ENCODE measurements at regions not wholly inside any gene's neighbourhood (a gene's known extent, or its start where the extent isn't known, plus 50 kb on each side); places are given as distances from the start of the nearest gene placed in this dataset.
"Not testable (repeated sequence)": the region's sequence is repeated elsewhere in the genome, so short reads cannot be mapped to it uniquely, and the experiment has no call there.

DNA sequence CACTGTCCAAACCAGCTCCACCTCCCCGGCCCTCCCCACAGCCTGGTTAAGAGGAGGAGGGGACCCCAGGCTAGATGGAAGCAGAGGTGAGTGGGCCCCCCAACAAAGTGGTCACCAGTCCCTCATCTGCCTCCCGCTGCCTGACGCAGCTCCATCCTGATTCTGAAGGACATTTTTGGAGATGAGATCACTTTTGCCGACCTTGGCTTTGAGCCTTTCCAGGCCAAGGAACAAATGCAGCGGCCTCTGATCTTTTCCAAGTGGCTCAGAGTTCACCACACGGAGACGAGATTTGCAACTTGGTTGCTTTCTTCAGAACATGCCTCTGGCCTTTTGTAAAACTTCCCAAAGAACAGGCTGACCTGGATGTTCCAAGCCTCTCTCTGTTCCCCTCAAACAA, 223.1 kb downstream of the NPHP4 start:
- Histone ChIP-seq H3K36me3 (no peaks in the 10 kb centered on the region), H3K4me1 (no peaks in the 10 kb centered on the region), H3K27me3 (peaks cover 0 to 50% of the 10 kb centered on the region in 2 donors), H3K9me3 (no peaks in the 10 kb centered on the region), H3K4me3 (no peak overlapping the region), H3K27ac (peak overlapping the region in 1 of 2 donors; percentile 32)
- intact Hi-C loops (cut with DNase I; ENCODE audit: low total_unique reads): no loop called here
- DNase-seq (ENCODE audit: low spot score in 2 of 2): no peak
- no peak for TF ChIP-seq POLR2AphosphoS5 (IDR thresholded peaks at IDR 0.05)
- no peak for TF ChIP-seq POLR2A (IDR thresholded peaks at IDR 0.05)
- TF ChIP-seq, protein P1, sequence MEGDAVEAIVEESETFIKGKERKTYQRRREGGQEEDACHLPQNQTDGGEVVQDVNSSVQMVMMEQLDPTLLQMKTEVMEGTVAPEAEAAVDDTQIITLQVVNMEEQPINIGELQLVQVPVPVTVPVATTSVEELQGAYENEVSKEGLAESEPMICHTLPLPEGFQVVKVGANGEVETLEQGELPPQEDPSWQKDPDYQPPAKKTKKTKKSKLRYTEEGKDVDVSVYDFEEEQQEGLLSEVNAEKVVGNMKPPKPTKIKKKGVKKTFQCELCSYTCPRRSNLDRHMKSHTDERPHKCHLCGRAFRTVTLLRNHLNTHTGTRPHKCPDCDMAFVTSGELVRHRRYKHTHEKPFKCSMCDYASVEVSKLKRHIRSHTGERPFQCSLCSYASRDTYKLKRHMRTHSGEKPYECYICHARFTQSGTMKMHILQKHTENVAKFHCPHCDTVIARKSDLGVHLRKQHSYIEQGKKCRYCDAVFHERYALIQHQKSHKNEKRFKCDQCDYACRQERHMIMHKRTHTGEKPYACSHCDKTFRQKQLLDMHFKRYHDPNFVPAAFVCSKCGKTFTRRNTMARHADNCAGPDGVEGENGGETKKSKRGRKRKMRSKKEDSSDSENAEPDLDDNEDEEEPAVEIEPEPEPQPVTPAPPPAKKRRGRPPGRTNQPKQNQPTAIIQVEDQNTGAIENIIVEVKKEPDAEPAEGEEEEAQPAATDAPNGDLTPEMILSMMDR (IDR thresholded peaks at IDR 0.05): no peak

DNA sequence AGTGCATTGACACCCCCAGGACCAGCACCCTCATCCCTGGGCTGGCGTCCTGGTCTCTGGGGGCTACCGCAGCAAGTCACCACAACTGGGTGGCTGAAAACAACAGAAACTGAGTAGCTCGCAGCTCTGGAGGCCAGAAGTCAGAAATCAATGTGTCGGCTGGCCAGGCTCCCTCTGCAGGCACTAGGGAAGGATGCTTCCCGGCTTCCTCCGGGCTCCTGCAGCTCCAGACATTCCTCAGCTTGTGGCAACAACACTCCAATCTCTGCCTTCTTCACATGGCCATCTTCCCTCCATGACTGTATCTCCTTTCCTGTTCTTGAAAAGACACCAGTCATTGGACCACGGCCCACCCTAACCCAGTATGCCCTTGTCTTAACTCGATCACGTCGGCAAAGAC, 224.2 kb downstream of the NPHP4 start:
- Histone ChIP-seq H3K27ac (no peak overlapping the region), H3K27me3 (peaks cover 0 to 55% of the 10 kb centered on the region in 2 donors), H3K4me3 (no peak overlapping the region), H3K36me3 (no peaks in the 10 kb centered on the region), H3K9me3 (peaks cover 0 to 8% of the 10 kb centered on the region in 2 donors), H3K4me1 (no peaks in the 10 kb centered on the region)
- no peak for TF ChIP-seq POLR2A (IDR thresholded peaks at IDR 0.05)
- TF ChIP-seq, protein P1 (IDR thresholded peaks at IDR 0.05): no peak
- no peak for TF ChIP-seq POLR2AphosphoS5 (IDR thresholded peaks at IDR 0.05)
- no peak for DNase-seq (ENCODE audit: low spot score in 2 of 2)
- intact Hi-C loops (cut with DNase I; ENCODE audit: low total_unique reads): no loop called here

DNA sequence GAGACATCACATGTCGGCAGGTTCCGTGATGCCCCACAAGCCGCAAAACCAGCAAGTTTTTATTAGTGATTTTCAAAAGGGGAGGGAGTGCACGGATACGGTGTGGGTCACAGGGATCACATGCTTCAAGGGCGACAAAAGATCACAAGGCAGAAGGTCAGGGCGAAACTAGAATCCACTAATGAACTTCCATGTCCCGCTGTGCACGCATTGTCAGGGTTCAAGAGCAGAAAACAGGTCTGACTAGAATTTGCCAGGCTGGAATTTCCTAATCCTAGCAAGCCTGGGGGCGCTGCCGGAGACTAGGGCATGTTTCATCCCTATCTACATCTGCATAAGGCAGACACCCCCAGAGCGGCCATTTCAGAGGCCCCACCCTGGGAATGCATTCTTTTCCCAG, 225.2 kb downstream of the NPHP4 start:
- H3K27ac ChIP-seq; H3K4me3 ChIP-seq; H3K9me3 ChIP-seq; DNase-seq (ENCODE audit: low spot score in 2 of 2); intact Hi-C loops (cut with DNase I; ENCODE audit: low total_unique reads); H3K4me1 ChIP-seq; H3K36me3 ChIP-seq: not testable (repeated sequence)
- peaks cover 0 to 55% of the 10 kb centered on the region in 2 donors for H3K27me3 ChIP-seq

DNA sequence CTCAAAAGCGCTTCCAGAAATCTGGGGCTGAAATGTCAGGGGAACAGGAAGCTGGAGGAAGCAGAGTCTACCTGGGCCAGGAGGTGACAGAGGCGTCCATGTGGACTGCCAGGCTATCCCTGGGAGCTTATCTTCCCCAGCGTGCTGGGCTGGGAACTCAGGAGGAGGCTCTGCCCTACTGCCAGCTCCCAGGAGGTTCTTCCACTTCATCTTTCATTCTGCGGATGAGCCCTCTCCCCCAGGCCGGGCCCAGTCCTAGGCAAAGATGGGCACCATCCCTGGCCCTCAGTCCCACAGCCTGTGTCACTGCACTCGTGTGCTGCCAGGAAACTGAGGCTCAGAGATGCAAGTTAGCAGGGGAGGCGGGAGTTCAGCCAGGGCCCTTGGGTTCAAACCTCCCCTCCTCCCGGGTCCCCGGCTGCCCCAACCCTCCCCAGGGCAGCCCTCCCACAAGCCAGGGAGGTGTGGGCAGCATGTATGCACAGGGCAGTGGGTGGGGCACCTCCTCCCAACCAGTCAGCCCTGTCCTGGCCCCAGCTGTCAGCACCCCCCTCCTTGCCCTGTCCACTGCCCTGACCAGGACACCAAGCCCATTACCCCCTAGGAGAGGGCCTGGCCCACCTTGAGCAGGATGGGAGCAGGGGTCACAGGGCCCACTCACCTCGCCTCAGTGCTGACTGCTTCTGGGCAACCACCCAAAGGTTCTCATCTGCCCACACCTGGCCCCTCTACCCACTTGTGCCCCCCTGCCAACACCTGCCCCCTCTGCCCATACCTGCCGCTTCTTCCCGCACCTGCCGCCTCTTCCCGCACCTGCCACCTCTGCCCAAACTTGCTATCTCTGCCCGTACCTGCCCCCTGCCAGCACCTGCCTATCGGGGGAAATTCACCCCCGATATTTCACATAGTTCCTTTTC, 226.0 kb downstream of the NPHP4 start:
- Histone ChIP-seq H3K9me3 (peaks cover 0 to 8% of the 10 kb centered on the region in 2 donors), H3K27me3 (peaks cover 0 to 55% of the 10 kb centered on the region in 2 donors), H3K4me1 (no peaks in the 10 kb centered on the region), H3K27ac (no peak overlapping the region), H3K4me3 (no peak overlapping the region), H3K36me3 (no peaks in the 10 kb centered on the region)
- no peak for DNase-seq (ENCODE audit: low spot score in 2 of 2)
- intact Hi-C loops (cut with DNase I; ENCODE audit: low total_unique reads): no loop called here
- TF ChIP-seq, protein P1 (IDR thresholded peaks at IDR 0.05): no peak
- no peak for TF ChIP-seq POLR2A (IDR thresholded peaks at IDR 0.05)

DNA sequence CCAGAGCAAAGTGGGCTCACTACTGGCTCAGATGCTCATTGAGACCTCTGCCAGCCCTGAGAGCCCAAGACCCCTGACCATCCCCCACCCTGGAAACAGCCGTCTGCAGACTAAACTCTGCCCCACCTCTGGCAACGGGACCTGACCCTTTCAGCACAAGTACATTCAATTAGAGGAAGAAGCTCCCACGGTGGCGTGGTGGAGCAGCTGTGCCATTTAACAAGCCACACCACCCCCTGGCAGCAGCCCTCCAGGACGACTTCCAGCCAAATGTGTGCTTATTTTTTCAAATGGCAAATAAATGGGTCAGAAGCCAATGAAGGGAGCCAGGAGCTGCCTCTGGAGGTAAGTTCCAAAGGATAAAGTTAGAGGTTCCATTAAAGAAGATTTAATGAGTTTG, 226.7 kb downstream of the NPHP4 start:
- H3K27ac ChIP-seq: no peak overlapping the region
- intact Hi-C loops (cut with DNase I; ENCODE audit: low total_unique reads): no loop called here
- H3K36me3 ChIP-seq: no peaks in the 10 kb centered on the region
- TF ChIP-seq, protein P1 (IDR thresholded peaks at IDR 0.05): no peak
- TF ChIP-seq POLR2AphosphoS5 (IDR thresholded peaks at IDR 0.05): no peak
- H3K4me3 ChIP-seq: no peak overlapping the region
- no peaks in the 10 kb centered on the region for H3K4me1 ChIP-seq
- H3K9me3 ChIP-seq: peaks cover 0 to 9% of the 10 kb centered on the region in 2 donors
- no peak for DNase-seq (ENCODE audit: low spot score in 2 of 2)
- peaks cover 0 to 55% of the 10 kb centered on the region in 2 donors for H3K27me3 ChIP-seq

Data from breast epithelium (tissue), 4 donors.